Pons (tissue), 1 donor: ENCODE measurements at regions not wholly inside any gene's neighbourhood (a gene's known extent, or its start where the extent isn't known, plus 50 kb on each side); places are given as distances from the start of the nearest gene placed in this dataset.
"Not testable (repeated sequence)": the region's sequence is repeated elsewhere in the genome, so short reads cannot be mapped to it uniquely, and the experiment has no call there.

Source experiments
- DNase-seq: peaks from one replicate; pipeline ENCODE4 v3.0.0-alpha.2; 2016; ENCODE audit warnings: low spot score

- DNase-seq = no peak
Observed at GRCh38 chr2:118613737-118614136, 233.7 kb downstream of the EN1 start.

GRCh38 chr2:118611691-118612090, 235.8 kb downstream of the EN1 start:
- no peak for DNase-seq

- DNase-seq = no peak
Observed at GRCh38 chr2:118609138-118609537, 238.3 kb downstream of the EN1 start.

- DNase-seq = no peak
Observed at GRCh38 chr2:118607641-118608040, 239.8 kb downstream of the EN1 start.

GRCh38 chr2:118604811-118605210, 242.6 kb downstream of the EN1 start:
- DNase-seq = no peak

GRCh38 chr2:118604371-118604770, 243.1 kb downstream of the EN1 start:
- DNase-seq = no peak

GRCh38 chr2:118599141-118599540, 248.3 kb downstream of the EN1 start:
- no peak for DNase-seq

GRCh38 chr2:118596620-118597019, 250.8 kb downstream of the EN1 start:
- DNase-seq = no peak

GRCh38 chr2:118593257-118593656, 254.2 kb downstream of the EN1 start:
- DNase-seq = no peak

GRCh38 chr2:118591223-118591622, 256.2 kb downstream of the EN1 start:
- DNase-seq = no peak

- no peak for DNase-seq
Observed at GRCh38 chr2:118589721-118590120, 257.7 kb downstream of the EN1 start.

GRCh38 chr2:118588850-118589249, 258.6 kb downstream of the EN1 start:
- no peak for DNase-seq

GRCh38 chr2:118586312-118586711, 261.1 kb downstream of the EN1 start:
- DNase-seq = no peak

- no peak for DNase-seq
Observed at GRCh38 chr2:118584877-118585276, 262.6 kb downstream of the EN1 start.

- DNase-seq = no peak
Observed at GRCh38 chr2:118584062-118584749, 263.2 kb downstream of the EN1 start.

- no peak for DNase-seq
Observed at GRCh38 chr2:118582058-118582457, 265.4 kb downstream of the EN1 start.

- no peak for DNase-seq
Observed at GRCh38 chr2:118580651-118581050, 266.8 kb downstream of the EN1 start.

GRCh38 chr2:118580107-118580506, 267.3 kb downstream of the EN1 start:
- no peak for DNase-seq

GRCh38 chr2:118577202-118577601, 270.2 kb downstream of the EN1 start:
- DNase-seq = no peak

- no peak for DNase-seq
Observed at GRCh38 chr2:118576109-118576855, 271.2 kb downstream of the EN1 start.

GRCh38 chr2:118572380-118572779, 275.1 kb downstream of the EN1 start:
- DNase-seq = not testable (repeated sequence)

GRCh38 chr2:118569876-118570535, 277.4 kb downstream of the EN1 start:
- DNase-seq = peak; percentile 8

GRCh38 chr2:118568700-118569099, 278.7 kb downstream of the EN1 start:
- DNase-seq = no peak
